Bronchial epithelial cell (primary cell): ENCODE measurements at regions not wholly inside any gene's neighbourhood (a gene's known extent, or its start where the extent isn't known, plus 50 kb on each side); places are given as distances from the start of the nearest gene placed in this dataset.

Source experiments
- DNase-seq: peaks from one replicate; pipeline ENCODE4 v3.0.0-alpha.2; 2010; ENCODE audit warnings: low read depth
- FAIRE-seq: peaks from 2 replicates; lab custom pipeline; 2011; peaks lifted over from hg19 to GRCh38; lab: Jason Lieb, UNC
- H3K27me3 ChIP-seq: 2 replicates; pipeline ENCODE4 v1.5.1; 2011; ENCODE audit warnings: low read length; ENCODE audit not compliant: control insufficient read depth, insufficient read depth
- H3K36me3 ChIP-seq: 2 replicates; pipeline ENCODE4 v1.5.1; 2011; ENCODE audit warnings: low read length; ENCODE audit not compliant: control insufficient read depth, insufficient read depth
- H3K4me3 ChIP-seq: 2 replicates; pipeline ENCODE4 v1.5.1; 2011; ENCODE audit warnings: mild to moderate bottlenecking, low read depth, low read length, control low read depth
- TF ChIP-seq, protein P1 (sequence below): IDR thresholded peaks from 2 replicates; pipeline ENCODE4 v1.5.1; 2011; ENCODE audit warnings: mild to moderate bottlenecking, moderate library complexity, low read length, control low read depth, inconsistent platforms; ENCODE audit not compliant: insufficient read depth, severe bottlenecking

- no peak for DNase-seq
- H3K27me3 ChIP-seq, result peaks cover 2% of the 10 kb centered on the region
- no peak for FAIRE-seq
- no peak overlapping the region for H3K4me3 ChIP-seq
- H3K36me3 ChIP-seq, result no peaks in the 10 kb centered on the region
- TF ChIP-seq, protein P1, sequence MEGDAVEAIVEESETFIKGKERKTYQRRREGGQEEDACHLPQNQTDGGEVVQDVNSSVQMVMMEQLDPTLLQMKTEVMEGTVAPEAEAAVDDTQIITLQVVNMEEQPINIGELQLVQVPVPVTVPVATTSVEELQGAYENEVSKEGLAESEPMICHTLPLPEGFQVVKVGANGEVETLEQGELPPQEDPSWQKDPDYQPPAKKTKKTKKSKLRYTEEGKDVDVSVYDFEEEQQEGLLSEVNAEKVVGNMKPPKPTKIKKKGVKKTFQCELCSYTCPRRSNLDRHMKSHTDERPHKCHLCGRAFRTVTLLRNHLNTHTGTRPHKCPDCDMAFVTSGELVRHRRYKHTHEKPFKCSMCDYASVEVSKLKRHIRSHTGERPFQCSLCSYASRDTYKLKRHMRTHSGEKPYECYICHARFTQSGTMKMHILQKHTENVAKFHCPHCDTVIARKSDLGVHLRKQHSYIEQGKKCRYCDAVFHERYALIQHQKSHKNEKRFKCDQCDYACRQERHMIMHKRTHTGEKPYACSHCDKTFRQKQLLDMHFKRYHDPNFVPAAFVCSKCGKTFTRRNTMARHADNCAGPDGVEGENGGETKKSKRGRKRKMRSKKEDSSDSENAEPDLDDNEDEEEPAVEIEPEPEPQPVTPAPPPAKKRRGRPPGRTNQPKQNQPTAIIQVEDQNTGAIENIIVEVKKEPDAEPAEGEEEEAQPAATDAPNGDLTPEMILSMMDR, result no peak
These were observed 177.9 kb upstream of the C2CD4B start for GRCh38 chr15:62342959-62343358.

DNA sequence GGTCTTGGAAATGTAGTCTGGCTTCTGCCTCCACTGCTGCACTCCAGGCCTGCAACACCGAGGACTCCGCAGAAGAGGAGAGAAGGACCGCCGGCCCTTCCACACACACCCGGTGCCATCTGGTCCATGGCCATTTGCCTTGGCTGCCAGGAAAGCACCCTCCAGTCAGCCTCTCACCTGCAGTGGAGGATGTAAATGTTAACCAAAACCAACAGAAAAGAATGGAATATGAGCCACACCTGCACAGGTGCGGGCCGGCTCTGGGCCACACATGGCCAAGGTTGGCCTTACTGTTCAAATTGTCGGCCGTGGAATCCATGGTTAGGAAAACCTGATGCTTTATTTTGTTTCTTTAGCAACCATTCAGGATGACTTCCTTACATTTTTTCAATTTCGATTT, 178.3 kb upstream of the C2CD4B start:
- FAIRE-seq, result no peak
- TF ChIP-seq, protein P1, result no peak
- DNase-seq, result no peak
- no peak overlapping the region for H3K4me3 ChIP-seq
- peaks cover 2% of the 10 kb centered on the region for H3K27me3 ChIP-seq
- no peaks in the 10 kb centered on the region for H3K36me3 ChIP-seq

DNA sequence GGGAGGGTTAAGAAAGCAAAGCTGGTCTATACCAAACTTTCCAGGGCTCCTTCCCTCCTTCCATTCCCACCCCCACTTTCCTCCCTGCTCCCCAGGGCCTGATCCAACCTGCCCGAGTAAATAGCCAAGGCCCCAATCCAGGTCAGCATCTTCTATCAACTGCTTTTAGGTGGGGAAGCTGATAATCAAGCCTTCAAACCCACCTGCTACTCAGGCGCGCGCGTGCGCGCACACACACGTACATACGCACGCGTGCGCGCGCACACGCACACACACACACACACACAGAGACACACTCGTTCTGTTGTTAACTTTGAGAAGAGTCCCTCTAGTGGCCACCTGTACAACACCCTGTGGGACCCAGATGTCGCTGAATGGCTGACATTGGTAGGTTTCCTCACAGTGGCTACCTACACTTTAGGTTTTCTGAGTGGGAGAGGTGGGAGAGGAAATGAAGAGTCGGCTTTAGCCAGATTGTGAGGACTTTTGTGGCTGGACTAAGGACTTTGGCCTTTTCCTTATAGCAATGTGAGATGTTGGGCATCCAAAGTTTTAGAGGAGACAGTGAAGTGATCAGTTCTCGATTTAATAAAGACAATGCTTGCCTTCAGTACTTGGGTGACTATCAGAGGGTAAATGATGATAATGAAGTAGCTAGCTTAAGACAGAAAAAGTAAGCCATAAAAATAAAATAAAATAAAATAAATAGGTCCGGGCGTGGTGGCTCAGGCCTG, 179.9 kb upstream of the C2CD4B start:
- DNase-seq, result peak; percentile 58
- FAIRE-seq, result no peak
- TF ChIP-seq, protein P1, result peak; percentile 89
- no peaks in the 10 kb centered on the region for H3K27me3 ChIP-seq
- no peak overlapping the region for H3K4me3 ChIP-seq
- H3K36me3 ChIP-seq, result no peaks in the 10 kb centered on the region

DNA sequence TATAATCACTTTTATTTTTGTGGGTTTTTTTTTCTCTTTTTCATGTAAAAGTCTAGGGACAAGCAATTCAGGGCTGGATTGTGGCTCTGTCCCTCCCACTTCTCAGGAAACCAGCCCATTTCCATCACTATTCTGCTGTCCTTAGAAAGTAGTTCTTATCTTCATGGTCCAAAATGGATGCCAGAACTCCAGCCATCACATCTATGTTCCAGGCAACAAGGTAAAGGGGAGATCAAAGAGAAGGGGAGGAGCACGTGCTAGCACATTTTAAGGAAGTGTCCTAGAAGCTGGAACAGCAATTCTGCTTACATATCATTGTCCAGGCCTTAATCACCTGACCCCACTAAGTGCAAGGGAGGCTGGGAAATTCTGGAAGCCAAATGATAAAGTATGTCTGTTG, 181.1 kb upstream of the C2CD4B start:
- FAIRE-seq (no peak), DNase-seq (no peak)
- Histone ChIP-seq H3K36me3 (no peaks in the 10 kb centered on the region), H3K4me3 (no peak overlapping the region), H3K27me3 (no peaks in the 10 kb centered on the region)
- TF ChIP-seq, protein P1, result no peak

DNA sequence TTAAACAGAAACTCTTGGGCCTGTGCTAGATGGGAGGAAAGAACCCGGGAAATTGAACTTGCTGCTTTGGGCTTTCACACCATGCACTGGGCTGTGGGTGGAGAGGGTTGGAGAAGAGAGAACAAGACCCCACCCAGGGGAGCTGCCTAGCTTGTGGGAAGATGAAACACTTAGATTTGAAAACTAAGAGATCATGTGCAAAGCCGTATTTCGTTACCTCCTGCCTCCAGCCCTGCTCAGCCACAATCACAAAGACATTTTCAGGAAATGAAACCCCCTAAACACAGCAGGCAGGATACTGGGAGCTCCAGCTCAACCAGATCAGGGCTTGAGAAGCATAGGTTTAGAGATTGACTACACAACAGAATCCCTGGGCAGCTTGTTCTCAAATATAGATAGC, 183.0 kb upstream of the C2CD4B start:
- TF ChIP-seq, protein P1, result no peak
- Histone ChIP-seq H3K4me3 (no peak overlapping the region), H3K27me3 (no peaks in the 10 kb centered on the region), H3K36me3 (no peaks in the 10 kb centered on the region)
- no peak for DNase-seq
- FAIRE-seq, result no peak

DNA sequence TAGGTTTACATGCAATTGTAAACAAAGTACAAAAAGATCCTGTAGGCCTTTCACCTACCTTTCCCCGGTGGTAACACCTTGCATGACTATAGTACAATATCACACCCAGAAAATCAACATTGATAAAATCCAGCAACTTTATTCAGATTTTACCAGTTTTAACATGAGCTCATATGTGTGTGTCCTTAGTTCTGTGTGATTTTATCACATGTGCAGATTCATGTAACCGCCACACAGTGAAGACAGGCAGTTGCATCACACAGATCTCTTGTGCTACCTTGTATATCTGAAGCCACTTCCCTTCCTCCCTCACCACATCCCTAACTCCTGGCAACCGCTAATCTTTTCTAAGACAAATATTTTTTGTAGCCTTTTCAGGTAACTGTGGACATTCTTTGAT, 183.5 kb upstream of the C2CD4B start:
- TF ChIP-seq, protein P1, result no peak
- Histone ChIP-seq H3K4me3 (no peak overlapping the region), H3K27me3 (no peaks in the 10 kb centered on the region), H3K36me3 (no peaks in the 10 kb centered on the region)
- DNase-seq (no peak), FAIRE-seq (no peak)
